B cell (primary cell): ENCODE measurements at regions not wholly inside any gene's neighbourhood (a gene's known extent, or its start where the extent isn't known, plus 50 kb on each side); places are given as distances from the start of the nearest gene placed in this dataset.

Experiments used
- ATAC-seq: fragments of 200-7000 bp; cut with Tn5 transposase; one replicate; pipeline ENCODE4 v1.10.0; 2021; ENCODE audit warnings: low read depth, mild to moderate bottlenecking, moderate number of reproducible peaks, moderate library complexity
- CTCF ChIA-PET: fragments of 350-600 bp; sonication (Branson Sonifier 250); formaldehyde crosslinking; loops from one replicate; lab custom pipeline; 2021; ENCODE audit warnings: antibody characterized with exemption, inconsistent platforms; lab: Charles Lee
- POLR2A ChIA-PET: fragments of 350-600 bp; sonication (Branson Sonifier 250); formaldehyde crosslinking; loops from one replicate; lab custom pipeline; 2021; ENCODE audit warnings: antibody characterized with exemption; lab: Charles Lee
- DNase-seq: peaks from one replicate; pipeline ENCODE4 v3.0.0; 2013
- H2AFZ ChIP-seq: 2 replicates; pipeline ENCODE4 v1.6.1; 2012; ENCODE audit warnings: mild to moderate bottlenecking, low read depth, low read length; ENCODE audit not compliant: insufficient read depth, poor library complexity, severe bottlenecking
- H3K27ac ChIP-seq, 2 donors: 1 replicate in 1 of 2; 2 replicates in 1 of 2; pipeline ENCODE4 v1.5.1; 2012 to 2013; ENCODE audit warnings: low read length in 2 of 2, mild to moderate bottlenecking in 2 of 2, moderate library complexity in 1 of 2
- H3K27me3 ChIP-seq, 4 experiments: fragments of 200-600 bp in 1 of 4; sonication (generic) in 1 of 4; replicated peaks in 1 of 4; 1 replicate in 2 of 4; 2 replicates in 2 of 4; pipeline versions ENCODE4 v1.6.1 to v1.7.0; 2013 to 2016; ENCODE audit warnings: low read length in 3 of 4, mild to moderate bottlenecking in 2 of 4, mixed read lengths in 1 of 4, moderate library complexity in 1 of 4; ENCODE audit not compliant: insufficient read depth in 4 of 4, control insufficient read depth in 3 of 4; ENCODE audit errors: control extremely low read depth in 1 of 4
- H3K36me3 ChIP-seq, 2 experiments: replicated peaks in 1 of 2; 1 replicate in 1 of 2; 2 replicates in 1 of 2; pipeline versions ENCODE4 v1.6.1 to v1.7.1; 2013; ENCODE audit warnings: low read length in 1 of 2; ENCODE audit not compliant: insufficient read depth in 2 of 2, control insufficient read depth in 1 of 2; ENCODE audit errors: control extremely low read depth in 1 of 2, extremely low read depth in 1 of 2
- H3K4me1 ChIP-seq, 2 donors: fragments of 200-600 bp in 1 of 2; sonication (generic) in 1 of 2; 1 replicate in 1 of 2; 2 replicates in 1 of 2; pipeline versions ENCODE4 v1.5.1 to v1.6.1; 2013 to 2017; ENCODE audit warnings: low read length in 2 of 2; ENCODE audit not compliant: control insufficient read depth in 2 of 2, insufficient read depth in 2 of 2
- H3K4me2 ChIP-seq: replicated peaks from 2 replicates; pipeline ENCODE3; 2012; ENCODE audit warnings: mild to moderate bottlenecking, low read depth, low read length; ENCODE audit not compliant: poor library complexity, severe bottlenecking
- H3K4me3 ChIP-seq, 5 experiments: fragments of 200-600 bp in 1 of 5; sonication (generic) in 1 of 5; 1 replicate in 3 of 5; 2 replicates in 2 of 5; pipeline versions ENCODE4 v1.5.1 to v1.7.0; 2011 to 2016; ENCODE audit warnings: low read length in 4 of 5, mild to moderate bottlenecking in 4 of 5, low read depth in 2 of 5, control low read depth in 1 of 5, moderate library complexity in 1 of 5; ENCODE audit not compliant: insufficient read depth in 1 of 5; ENCODE audit errors: control extremely low read depth in 1 of 5, extremely low read depth in 1 of 5
- H3K79me2 ChIP-seq: fragments of 200-600 bp; sonication (generic); one replicate; pipeline ENCODE4 v1.6.0; 2016; ENCODE audit warnings: low read length; ENCODE audit not compliant: control insufficient read depth, insufficient read depth
- H3K9ac ChIP-seq: fragments of 200-600 bp; sonication (generic); 2 replicates; pipeline ENCODE4 v1.6.1; 2017; ENCODE audit warnings: mild to moderate bottlenecking, low read length, moderate library complexity
- H3K9me3 ChIP-seq, 3 donors: one replicate each; pipeline versions ENCODE4 v1.6.1 to v1.7.1; 2013; ENCODE audit warnings: low read length in 2 of 3; ENCODE audit not compliant: control insufficient read depth in 2 of 3, insufficient read depth in 1 of 3; ENCODE audit errors: control extremely low read depth in 1 of 3
- H4K20me1 ChIP-seq: 2 replicates; pipeline ENCODE4 v1.6.0; 2012; ENCODE audit warnings: mild to moderate bottlenecking, low read length; ENCODE audit not compliant: insufficient read depth, control insufficient read depth, poor library complexity, severe bottlenecking
- H3K27ac Mint-ChIP-seq: one replicate; pipeline ENCODE4 v1.8.0; 2021; ENCODE audit warnings: mixed read lengths
- H3K27me3 Mint-ChIP-seq: one replicate; pipeline ENCODE4 v1.8.0; 2021; ENCODE audit warnings: mixed read lengths
- H3K4me1 Mint-ChIP-seq: one replicate; pipeline ENCODE4 v1.8.0; 2021; ENCODE audit warnings: mixed read lengths
- H3K4me3 Mint-ChIP-seq: one replicate; pipeline ENCODE4 v1.8.0; 2021; ENCODE audit warnings: mixed read lengths
- H3K9me3 Mint-ChIP-seq: one replicate; pipeline ENCODE4 v1.8.0; 2022; ENCODE audit warnings: mixed read lengths; ENCODE audit not compliant: insufficient read depth
- CTCF ChIP-seq: fragments of 200-600 bp; IDR thresholded peaks from one replicate; pipeline ENCODE4 v1.8.0; 2022; ENCODE audit warnings: antibody characterized with exemption, mild to moderate bottlenecking
- EZH2 ChIP-seq: IDR thresholded peaks from 2 replicates; pipeline ENCODE4 v1.6.1; 2012; ENCODE audit warnings: borderline replicate concordance, low read depth, mild to moderate bottlenecking, moderate library complexity, low read length; ENCODE audit not compliant: insufficient read depth, poor library complexity, severe bottlenecking
- WGBS: methylation state at CpG from one replicate; pipeline ENCODE4 v1.1.5; 2013; ENCODE audit warnings: missing lambda C conversion rate; ENCODE audit not compliant: insufficient coverage; 5-methylcytosine and 5-hydroxymethylcytosine counted together
- intact Hi-C: fragments of 100-400 bp; cut with micrococcal nuclease; formaldehyde crosslinking; loops from one replicate; pipeline ENCODE4 v1.10.0; 2022

- Mint-ChIP-seq H3K9me3 (peaks cover 6% of the 10 kb centered on the region), H3K27me3 (no peaks in the 10 kb centered on the region), H3K4me3 (no peak overlapping the region), H3K4me1 (no peaks in the 10 kb centered on the region), H3K27ac (no peak overlapping the region)
- Histone ChIP-seq H2AFZ (no peak overlapping the region), H3K9me3 (no peaks in the 10 kb centered on the region), H3K36me3 (no peaks in the 10 kb centered on the region), H3K9ac (no peak overlapping the region), H3K4me3 (no peak overlapping the region), H3K27ac (no peak overlapping the region), H3K27me3 (no peaks in the 10 kb centered on the region), H3K79me2 (no peaks in the 10 kb centered on the region), H3K4me1 (no peaks in the 10 kb centered on the region), H4K20me1 (no peaks in the 10 kb centered on the region), H3K4me2 (no peak overlapping the region)
- no peak for ATAC-seq
- CTCF ChIA-PET = no interaction called here
- POLR2A ChIA-PET = no interaction called here
- intact Hi-C loops = no loop called here
- 92% methylated on average over 2 of the region's 4 CpGs for WGBS
- no peak for DNase-seq
- no peak for TF ChIP-seq CTCF
Measured at GRCh38 chr3:165466856-165467255, 270.7 kb upstream of the SLITRK3 start.

GRCh38 chr3:165464736-165465135 lies 268.6 kb upstream of the SLITRK3 start:
- Mint-ChIP-seq H3K9me3 (no peaks in the 10 kb centered on the region), H3K27me3 (no peaks in the 10 kb centered on the region), H3K4me3 (no peak overlapping the region), H3K27ac (no peak overlapping the region), H3K4me1 (no peaks in the 10 kb centered on the region)
- Histone ChIP-seq H3K36me3 (no peaks in the 10 kb centered on the region), H3K4me3 (no peak overlapping the region), H3K79me2 (no peaks in the 10 kb centered on the region), H3K4me2 (no peak overlapping the region), H3K27me3 (no peaks in the 10 kb centered on the region), H3K9ac (no peak overlapping the region), H4K20me1 (no peaks in the 10 kb centered on the region), H3K4me1 (no peaks in the 10 kb centered on the region), H3K27ac (no peak overlapping the region), H2AFZ (no peak overlapping the region), H3K9me3 (no peaks in the 10 kb centered on the region)
- ChIA-PET CTCF (no interaction called here), POLR2A (no interaction called here)
- TF ChIP-seq EZH2 = no peak
- TF ChIP-seq CTCF = no peak
- ATAC-seq = no peak
- WGBS = no CpG with 5 or more reads among the region's 2 CpGs
- intact Hi-C loops = no loop called here
- DNase-seq = no peak
